ENCODE measurements at regions not wholly inside any gene's neighbourhood (a gene's known extent, or its start where the extent isn't known, plus 50 kb on each side); places are given as distances from the start of the nearest gene placed in this dataset.
"Not testable (repeated sequence)": the region's sequence is repeated elsewhere in the genome, so short reads cannot be mapped to it uniquely, and the experiment has no call there.

DNA sequence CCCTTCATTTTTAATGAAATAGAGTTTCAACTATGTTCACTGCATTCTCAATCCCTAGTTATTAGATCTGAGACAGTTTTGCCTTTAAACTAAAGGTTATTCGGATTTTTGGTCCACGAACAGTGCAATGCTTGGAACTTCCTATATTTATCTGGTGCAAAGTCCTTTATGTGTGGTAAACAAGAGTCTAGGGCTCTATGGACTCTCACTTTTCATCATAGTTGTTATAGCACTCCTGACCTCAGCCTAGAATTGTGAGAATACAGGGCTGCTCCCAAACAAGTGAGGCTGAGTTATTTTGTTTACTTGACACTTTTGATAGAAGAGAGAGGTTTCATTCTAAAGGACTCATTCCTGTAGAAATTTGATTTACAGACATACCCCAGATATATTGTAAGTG is 692.1 kb downstream of the TTLL7 start:
- not testable (repeated sequence) for TF ChIP-seq POLR2AphosphoS5 (IDR thresholded peaks at IDR 0.05; ENCODE audit: borderline replicate concordance, low read depth, low read length); EZH2 (IDR thresholded peaks at IDR 0.05); FOXP2 (optimal IDR thresholded peaks at IDR 0.05; ENCODE audit: control extremely low read depth, extremely low read length, insufficient read depth)

Measured in SK-N-MC (cell line).